ENCODE measurements at regions not wholly inside any gene's neighbourhood (a gene's known extent, or its start where the extent isn't known, plus 50 kb on each side); places are given as distances from the start of the nearest gene placed in this dataset.
A peak's percentile ranks its signal among the peaks of the same experiment; 100 is the strongest.

DNA sequence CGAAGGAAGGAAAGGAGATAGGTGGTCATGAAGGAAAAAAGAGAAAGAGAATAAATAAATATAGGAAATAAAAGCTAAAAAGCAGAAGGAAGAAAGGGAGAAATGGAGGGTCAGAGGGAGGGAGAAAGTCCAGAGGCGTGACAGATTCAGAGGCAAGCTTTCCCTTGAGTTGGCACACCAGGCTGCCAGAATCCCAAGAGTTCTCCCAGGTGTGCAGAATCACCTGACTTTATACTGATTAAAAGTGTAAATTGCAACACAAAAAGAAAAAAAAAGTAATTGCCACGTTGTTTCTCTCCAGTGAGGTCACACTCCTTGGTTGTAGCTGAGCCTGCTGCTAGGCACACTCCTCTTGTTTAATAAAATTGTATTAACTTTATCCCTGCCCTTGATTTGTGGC lies 669.9 kb upstream of the PKN2 start:
- no peaks in the 10 kb centered on the region for H3K9me3 ChIP-seq
- intact Hi-C loops (cut with DNase I; ENCODE audit: low total_unique reads) (no loop called here), in situ Hi-C loops (cut with MboI; ENCODE audit: low pct_ligation_motif_present in 1 of 4, low pct_unique_long_range_greater_than_20kb in 1 of 4, low sequenced_read_pairs in 3 of 4) (no loop called here)
- H3K36me3 ChIP-seq = no peaks in the 10 kb centered on the region
- no peaks in the 10 kb centered on the region for H3K27me3 ChIP-seq
- no peak overlapping the region for H3K27ac ChIP-seq
- no peak for TF ChIP-seq POLR2A (IDR thresholded peaks at IDR 0.05)
- TF ChIP-seq POLR2AphosphoS5 (IDR thresholded peaks at IDR 0.05) = no peak
- TF ChIP-seq EP300 (IDR thresholded peaks at IDR 0.05; ENCODE audit: low read depth) = no peak
- TF ChIP-seq, protein P1, sequence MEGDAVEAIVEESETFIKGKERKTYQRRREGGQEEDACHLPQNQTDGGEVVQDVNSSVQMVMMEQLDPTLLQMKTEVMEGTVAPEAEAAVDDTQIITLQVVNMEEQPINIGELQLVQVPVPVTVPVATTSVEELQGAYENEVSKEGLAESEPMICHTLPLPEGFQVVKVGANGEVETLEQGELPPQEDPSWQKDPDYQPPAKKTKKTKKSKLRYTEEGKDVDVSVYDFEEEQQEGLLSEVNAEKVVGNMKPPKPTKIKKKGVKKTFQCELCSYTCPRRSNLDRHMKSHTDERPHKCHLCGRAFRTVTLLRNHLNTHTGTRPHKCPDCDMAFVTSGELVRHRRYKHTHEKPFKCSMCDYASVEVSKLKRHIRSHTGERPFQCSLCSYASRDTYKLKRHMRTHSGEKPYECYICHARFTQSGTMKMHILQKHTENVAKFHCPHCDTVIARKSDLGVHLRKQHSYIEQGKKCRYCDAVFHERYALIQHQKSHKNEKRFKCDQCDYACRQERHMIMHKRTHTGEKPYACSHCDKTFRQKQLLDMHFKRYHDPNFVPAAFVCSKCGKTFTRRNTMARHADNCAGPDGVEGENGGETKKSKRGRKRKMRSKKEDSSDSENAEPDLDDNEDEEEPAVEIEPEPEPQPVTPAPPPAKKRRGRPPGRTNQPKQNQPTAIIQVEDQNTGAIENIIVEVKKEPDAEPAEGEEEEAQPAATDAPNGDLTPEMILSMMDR (IDR thresholded peaks at IDR 0.05) = no peak
- no peak overlapping the region for H3K4me3 ChIP-seq
- H3K4me1 ChIP-seq = peaks cover 0 to 7% (median 0%) of the 10 kb centered on the region in 4 donors
- no peak for DNase-seq
- 48 to 60% methylated on average over 3 of the region's 3 CpGs for WGBS, 2 donors (ENCODE audit: low coverage in 1 of 2)

DNA sequence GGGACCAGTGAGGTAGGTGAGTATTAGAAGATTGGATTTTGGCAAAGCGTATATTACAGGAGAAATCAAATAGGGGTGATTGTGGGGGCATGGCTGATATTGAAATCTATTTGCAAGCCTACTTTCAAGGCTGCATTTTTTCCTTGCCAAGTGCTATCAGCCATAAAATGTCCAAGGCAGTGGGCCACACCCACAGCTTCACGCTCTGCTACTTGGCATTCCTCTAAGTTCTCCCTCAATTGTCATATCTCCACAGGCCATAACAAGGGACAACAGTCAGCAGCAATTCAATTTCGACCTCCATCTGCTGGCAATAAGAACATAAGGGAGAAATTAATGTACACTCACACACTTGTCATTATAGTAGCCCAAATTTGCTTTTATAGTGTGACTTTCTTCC lies 667.1 kb upstream of the PKN2 start:
- intact Hi-C loops (cut with DNase I; ENCODE audit: low total_unique reads) (no loop called here), in situ Hi-C loops (cut with MboI; ENCODE audit: low pct_ligation_motif_present in 1 of 4, low pct_unique_long_range_greater_than_20kb in 1 of 4, low sequenced_read_pairs in 3 of 4) (no loop called here)
- DNase-seq = peak; percentile 30
- Histone ChIP-seq H3K4me3 (no peak overlapping the region), H3K4me1 (peaks cover 0 to 7% (median 0%) of the 10 kb centered on the region in 4 donors), H3K9me3 (no peaks in the 10 kb centered on the region), H3K27ac (no peak overlapping the region), H3K27me3 (no peaks in the 10 kb centered on the region), H3K36me3 (no peaks in the 10 kb centered on the region)
- 33 to 51% methylated on average over 1 to 3 of the region's 3 CpGs for WGBS, 2 donors (ENCODE audit: low coverage in 1 of 2)
- TF ChIP-seq POLR2AphosphoS5 (IDR thresholded peaks at IDR 0.05) = no peak
- no peak for TF ChIP-seq POLR2A (IDR thresholded peaks at IDR 0.05)
- TF ChIP-seq, protein P1 (IDR thresholded peaks at IDR 0.05) = no peak
- no peak for TF ChIP-seq EP300 (IDR thresholded peaks at IDR 0.05; ENCODE audit: low read depth)

DNA sequence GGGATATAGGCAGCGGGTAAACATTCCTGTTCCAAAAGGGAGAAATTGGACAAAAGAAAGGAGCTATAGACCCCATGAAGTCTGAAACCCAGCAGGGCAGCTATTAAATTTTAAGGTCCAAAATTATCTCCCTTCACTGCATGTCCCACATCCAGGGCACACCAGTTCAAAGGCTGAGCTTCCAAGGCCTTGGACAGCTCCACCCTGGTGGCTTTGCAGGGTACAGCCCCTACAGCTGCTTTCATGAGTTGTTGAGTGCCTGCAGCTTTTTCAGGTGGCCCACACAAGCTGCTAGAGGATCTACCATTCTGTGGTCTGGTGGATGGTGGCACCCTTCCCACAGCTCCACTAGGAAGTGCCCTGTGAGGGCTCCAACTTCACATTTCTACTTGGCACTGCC lies 662.5 kb upstream of the PKN2 start:
- TF ChIP-seq EP300 (IDR thresholded peaks at IDR 0.05; ENCODE audit: low read depth) = no peak
- TF ChIP-seq POLR2A (IDR thresholded peaks at IDR 0.05) = no peak
- no peak for TF ChIP-seq POLR2AphosphoS5 (IDR thresholded peaks at IDR 0.05)
- TF ChIP-seq, protein P1 (IDR thresholded peaks at IDR 0.05) = no peak
- Histone ChIP-seq H3K36me3 (no peaks in the 10 kb centered on the region), H3K4me1 (peaks cover 0 to 7% (median 0%) of the 10 kb centered on the region in 4 donors), H3K27ac (no peak overlapping the region), H3K9me3 (no peaks in the 10 kb centered on the region), H3K4me3 (no peak overlapping the region), H3K27me3 (no peaks in the 10 kb centered on the region)
- WGBS, 2 donors (ENCODE audit: low coverage in 1 of 2) = 0 to 63% methylated on average over 1 of the region's 1 CpG
- in situ Hi-C loops (cut with MboI; ENCODE audit: low pct_ligation_motif_present in 1 of 4, low pct_unique_long_range_greater_than_20kb in 1 of 4, low sequenced_read_pairs in 3 of 4) (no loop called here), intact Hi-C loops (cut with DNase I; ENCODE audit: low total_unique reads) (no loop called here)
- no peak for DNase-seq

DNA sequence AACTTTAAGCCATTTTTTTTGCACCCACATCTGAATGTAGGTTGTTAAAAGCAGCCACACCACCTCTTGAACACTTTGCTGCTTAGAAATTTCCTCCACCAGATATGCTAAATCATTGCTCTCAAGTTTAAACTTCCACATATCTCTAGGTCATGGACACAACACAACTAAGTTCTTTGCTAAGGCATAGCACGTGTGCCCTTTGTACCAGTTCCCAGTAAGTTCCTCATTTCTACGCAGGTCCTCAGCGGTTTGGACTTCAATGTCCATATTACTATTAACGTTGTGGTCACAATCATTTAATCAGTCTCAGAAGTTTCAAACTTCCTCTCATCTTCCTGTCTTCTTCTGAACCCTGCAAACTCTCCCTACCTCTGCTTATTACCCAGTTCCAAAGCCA lies 661.6 kb upstream of the PKN2 start:
- TF ChIP-seq, protein P1 (IDR thresholded peaks at IDR 0.05) = no peak
- TF ChIP-seq POLR2AphosphoS5 (IDR thresholded peaks at IDR 0.05) = no peak
- TF ChIP-seq POLR2A (IDR thresholded peaks at IDR 0.05) = no peak
- no peak for TF ChIP-seq EP300 (IDR thresholded peaks at IDR 0.05; ENCODE audit: low read depth)
- WGBS, 2 donors (ENCODE audit: low coverage in 1 of 2) = 65 to 76% methylated on average over 3 to 4 of the region's 4 CpGs
- intact Hi-C loops (cut with DNase I; ENCODE audit: low total_unique reads) (no loop called here), in situ Hi-C loops (cut with MboI; ENCODE audit: low pct_ligation_motif_present in 1 of 4, low pct_unique_long_range_greater_than_20kb in 1 of 4, low sequenced_read_pairs in 3 of 4) (no loop called here)
- H3K4me1 ChIP-seq = no peaks in the 10 kb centered on the region
- no peak for DNase-seq
- no peak overlapping the region for H3K4me3 ChIP-seq
- H3K36me3 ChIP-seq = no peaks in the 10 kb centered on the region
- H3K9me3 ChIP-seq = no peaks in the 10 kb centered on the region
- H3K27me3 ChIP-seq = no peaks in the 10 kb centered on the region
- no peak overlapping the region for H3K27ac ChIP-seq
